K562 (cell line): ENCODE measurements at regions not wholly inside any gene's neighbourhood (a gene's known extent, or its start where the extent isn't known, plus 50 kb on each side); places are given as distances from the start of the nearest gene placed in this dataset.
A peak's percentile ranks its signal among the peaks of the same experiment; 100 is the strongest.

ENCODE experiments used
- ATAC-seq: fragments of 200-7000 bp; cut with Tn5 transposase; 3 replicates; pipeline ENCODE4 v1.9.1; 2020; ENCODE audit warnings: moderate library complexity
- BruUV-seq: library from RNA; stranded (reverse); fragments of 400-500 nt; replicated peaks from 2 replicates; lab custom pipeline; 2021; lab: Mats Ljungman, UMichigan
- CTCF ChIA-PET: fragments of 300-600 bp; formaldehyde crosslinking; extraction: SDS; loops from one replicate; lab custom pipeline; 2021; ENCODE audit warnings: low intra/inter-chr PET ratio; lab: Yijun Ruan, JAX
- POLR2A ChIA-PET: fragments of 300-600, 350-650 bp; sonication (Branson Sonifier 250); formaldehyde crosslinking; extraction: SDS; loops from one replicate; lab custom pipeline; 2021; ENCODE audit warnings: antibody characterized with exemption, inconsistent platforms; lab: Yijun Ruan, JAX
- DNase-seq, 4 experiments: peaks; one replicate each; pipeline versions ENCODE4 v3.0.0 to v3.0.0-alpha.2; 2011 to 2018; ENCODE audit warnings: low spot score in 3 of 4, mixed read lengths in 3 of 4; ENCODE audit errors: extremely low read depth in 1 of 4
- FAIRE-seq: peaks from 2 replicates; lab custom pipeline; 2011; peaks lifted over from hg19 to GRCh38; lab: Jason Lieb, UNC
- H2AFZ ChIP-seq: 2 replicates; pipeline ENCODE4 v1.6.0; 2011; ENCODE audit warnings: low read depth, low read length, control low read depth, inconsistent platforms
- H3K27ac ChIP-seq: fragments of 200-600 bp; 3 replicates; pipeline ENCODE4 v1.8.0; 2011; ENCODE audit warnings: low read depth, mild to moderate bottlenecking, control low read depth, inconsistent platforms, low read length, moderate library complexity, mixed read lengths; ENCODE audit errors: extremely low read depth
- H3K27me3 ChIP-seq, 2 experiments: fragments of 300-600 bp in 1 of 2; 2 replicates in 1 of 2; 3 replicates in 1 of 2; pipeline versions ENCODE4 v1.6.0 to v1.8.0; 2011; ENCODE audit warnings: inconsistent platforms in 2 of 2, low read length in 2 of 2, mild to moderate bottlenecking in 1 of 2, mixed read lengths in 1 of 2, moderate library complexity in 1 of 2; ENCODE audit not compliant: control insufficient read depth in 2 of 2, insufficient read depth in 2 of 2
- H3K36me3 ChIP-seq: fragments of 300-600 bp; 3 replicates; pipeline ENCODE4 v1.8.0; 2011; ENCODE audit warnings: mild to moderate bottlenecking, low read length, inconsistent platforms; ENCODE audit not compliant: control insufficient read depth, insufficient read depth
- H3K4me1 ChIP-seq, 2 experiments: fragments of 200-600 bp in 1 of 2; replicated peaks in 1 of 2; 2 replicates in 1 of 2; 3 replicates in 1 of 2; pipeline versions ENCODE4 v1.5.1 to v1.8.0; 2011; ENCODE audit warnings: inconsistent platforms in 2 of 2, low read length in 2 of 2, mild to moderate bottlenecking in 1 of 2, mixed read lengths in 1 of 2, moderate library complexity in 1 of 2; ENCODE audit not compliant: control insufficient read depth in 2 of 2, insufficient read depth in 2 of 2
- H3K4me2 ChIP-seq: 2 replicates; pipeline ENCODE4 v1.6.1; 2011; ENCODE audit warnings: low read length, control low read depth, inconsistent platforms, mixed read lengths; ENCODE audit not compliant: insufficient read depth
- H3K4me3 ChIP-seq: fragments of 200-600 bp; sonication (generic), shearing (Covaris generic); 2 replicates; pipeline ENCODE4 v1.5.1; 2016; ENCODE audit warnings: control low read depth, inconsistent platforms
- H3K79me2 ChIP-seq: fragments of 200-600 bp; 3 replicates; pipeline ENCODE4 v1.8.0; 2011; ENCODE audit warnings: low read length, inconsistent platforms; ENCODE audit not compliant: control insufficient read depth, insufficient read depth
- H3K9ac ChIP-seq, 2 experiments: 2 replicates each; pipeline versions ENCODE4 v1.6.0 to v1.6.1; 2011; ENCODE audit warnings: low read depth in 2 of 2, low read length in 2 of 2, control low read depth in 1 of 2, inconsistent platforms in 1 of 2, mild to moderate bottlenecking in 1 of 2, mixed read lengths in 1 of 2; ENCODE audit not compliant: insufficient read depth in 1 of 2
- H3K9me1 ChIP-seq: one replicate; pipeline ENCODE4 v1.6.0; 2011; ENCODE audit warnings: inconsistent platforms, mild to moderate bottlenecking, low read length, moderate library complexity; ENCODE audit not compliant: control insufficient read depth, insufficient read depth
- H3K9me3 ChIP-seq: replicated peaks from 2 replicates; pipeline ENCODE4 v1.5.1; 2011; ENCODE audit warnings: low read depth, low read length, inconsistent platforms; ENCODE audit not compliant: control insufficient read depth, insufficient read depth
- H4K20me1 ChIP-seq: replicated peaks from 2 replicates; pipeline ENCODE4 v1.6.1; 2011; ENCODE audit warnings: low read length, inconsistent platforms, mixed read lengths; ENCODE audit not compliant: control insufficient read depth, insufficient read depth
- ILK ChIP-seq: fragments of 450-650 bp; IDR thresholded peaks from 2 replicates; pipeline ENCODE4 v1.6.1; 2016; ENCODE audit warnings: missing genetic modification characterization, low read depth, mild to moderate bottlenecking, missing compliant biosample characterization, moderate library complexity, borderline replicate concordance
- KAT8 ChIP-seq: fragments of 450-650 bp; IDR thresholded peaks from 2 replicates; pipeline ENCODE4 v1.6.1; 2016; ENCODE audit warnings: low read depth, mild to moderate bottlenecking
- LARP7 ChIP-seq: fragments of 450-650 bp; IDR thresholded peaks from 2 replicates; pipeline ENCODE4 v1.6.1; 2016
- RB1 ChIP-seq: fragments of 450-650 bp; IDR thresholded peaks from 2 replicates; pipeline ENCODE4 v1.6.1; 2017; ENCODE audit warnings: low read depth, mild to moderate bottlenecking
- SIX5 ChIP-seq, 2 experiments: IDR thresholded peaks; 2 replicates each; pipeline ENCODE4 v1.6.1; 2011; ENCODE audit warnings: low read length in 2 of 2, borderline replicate concordance in 1 of 2, low read depth in 1 of 2, mild to moderate bottlenecking in 1 of 2, moderate library complexity in 1 of 2; ENCODE audit not compliant: insufficient read depth in 1 of 2
- SMARCE1 ChIP-seq: fragments of 450-650 bp; IDR thresholded peaks from 2 replicates; pipeline ENCODE4 v1.7.1; 2016; ENCODE audit warnings: mild to moderate bottlenecking
- STAT5B ChIP-seq: fragments of 250-450 bp; sonication (Bioruptor Pico); IDR thresholded peaks from 2 replicates; pipeline ENCODE4 v1.8.0; 2021; ENCODE audit warnings: mild to moderate bottlenecking, inconsistent platforms
- WGBS: fragments of 100-300 bp; shearing (Covaris generic); methylation state at CpG from one replicate; pipeline ENCODE4 v1.1.6; 2016; ENCODE audit warnings: low coverage, mixed read lengths; ENCODE audit not compliant: insufficient coverage; ENCODE audit errors: missing lambda C conversion rate; 5-methylcytosine and 5-hydroxymethylcytosine counted together
- in situ Hi-C: fragments of 300-500 bp; cut with MboI; formaldehyde crosslinking; loops from 4 replicates; pipeline ENCODE4 v1.15.0; 2018; ENCODE audit warnings: inconsistent platforms, mixed read lengths
- intact Hi-C: fragments of 100-400 bp; cut with micrococcal nuclease; formaldehyde crosslinking; loops from 2 replicates; pipeline ENCODE4 v1.14.2; 2022
- TF ChIP-seq, protein P1 (sequence below): fragments of 450-650 bp; IDR thresholded peaks from 2 replicates; pipeline ENCODE4 v1.6.1; 2016; ENCODE audit warnings: antibody characterized with exemption
- TF ChIP-seq, protein P2 (sequence below): fragments of 450-650 bp; IDR thresholded peaks from 2 replicates; pipeline ENCODE4 v1.6.1; 2016; ENCODE audit warnings: mild to moderate bottlenecking
- TF ChIP-seq, protein P3 (sequence below): fragments of 450-650 bp; formaldehyde crosslinking; IDR thresholded peaks from 2 replicates; pipeline ENCODE4 v1.4.0; 2020; ENCODE audit warnings: mild to moderate bottlenecking, mixed read lengths

DNA sequence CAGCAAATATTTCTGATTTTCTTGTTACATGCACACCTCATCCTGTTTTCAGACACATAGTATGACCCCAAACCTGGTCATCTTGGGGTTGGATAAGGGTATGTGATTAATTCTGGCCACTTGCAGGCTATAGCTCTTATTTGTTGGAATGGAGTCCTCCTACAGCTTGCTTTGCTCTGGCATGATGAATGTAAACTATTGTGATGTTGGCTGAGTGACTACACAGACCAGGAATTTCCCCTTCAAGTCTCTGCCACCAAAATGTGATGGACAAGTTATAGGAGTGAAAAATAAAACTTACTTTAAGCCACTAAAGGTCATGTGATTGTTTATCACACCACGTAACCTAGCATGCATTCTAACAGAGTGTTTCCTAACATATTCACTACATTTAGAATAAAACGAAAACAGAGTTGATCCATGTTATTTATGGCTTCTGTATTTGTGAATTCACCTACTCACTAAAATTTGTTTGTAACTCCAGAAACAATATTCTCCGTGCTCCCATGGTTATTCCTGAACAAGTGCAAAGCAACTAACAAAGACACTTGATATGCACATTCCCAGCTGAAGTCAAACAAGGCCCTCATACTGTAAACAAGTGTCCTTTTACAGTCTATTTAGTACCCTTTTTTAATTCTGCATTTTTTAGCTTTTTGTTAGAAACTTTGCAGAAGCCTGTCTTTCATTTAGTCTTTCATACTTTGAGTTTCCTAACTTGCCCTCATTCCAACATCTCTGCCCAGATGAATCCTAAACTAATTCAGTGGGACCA, 599.2 kb upstream of the PCDH15 start:
- no peak for FAIRE-seq
- H3K9me3 ChIP-seq, result no peaks in the 10 kb centered on the region; the same call in 1 of the 2 replicates
- POLR2A ChIA-PET, result no interaction called here

DNA sequence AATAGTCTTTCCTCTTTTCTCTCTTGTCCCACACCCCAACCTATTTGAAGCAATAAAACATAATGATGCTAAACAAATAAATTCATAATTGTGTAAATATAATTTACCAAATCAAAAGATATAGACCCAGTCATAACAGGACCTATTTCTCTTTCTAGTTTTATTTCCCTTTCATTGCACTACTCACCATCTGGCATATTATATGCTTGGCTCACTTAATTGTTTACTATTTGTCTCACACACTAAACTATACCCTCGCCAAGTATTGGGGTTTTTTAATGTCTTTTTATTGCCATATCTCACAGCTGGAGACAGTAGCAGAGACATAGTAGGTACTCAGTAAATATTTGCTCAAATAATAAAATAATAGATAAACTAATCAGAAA, 597.5 kb upstream of the PCDH15 start:
- ChIA-PET POLR2A (no interaction called here), CTCF (interaction anchor here (0.7 kb wide), 1 partner anchor 1618 kb away, joined by 3 read pairs; no protein-coding TSS in a partner anchor)
- BruUV-seq, result no TSS peak
- no peaks in the 10 kb centered on the region for H4K20me1 ChIP-seq
- intact Hi-C loops (no loop called here), in situ Hi-C loops (no loop called here)
- H3K36me3 ChIP-seq, result no peaks in the 10 kb centered on the region
- no peak overlapping the region for H3K27ac ChIP-seq
- WGBS, result 0% methylated on average over 1 of the region's 1 CpG
- ATAC-seq, result no peak
- no peaks in the 10 kb centered on the region for H3K79me2 ChIP-seq
- no peak overlapping the region for H2AFZ ChIP-seq
- H3K4me1 ChIP-seq, result no peaks in the 10 kb centered on the region
- no peak overlapping the region for H3K4me3 ChIP-seq
- no peak for FAIRE-seq
- no peak overlapping the region for H3K4me2 ChIP-seq
- H3K27me3 ChIP-seq, result no peaks in the 10 kb centered on the region
- no peak for DNase-seq
- H3K9me3 ChIP-seq, result no peaks in the 10 kb centered on the region
- H3K9ac ChIP-seq, result no peak overlapping the region
- H3K9me1 ChIP-seq, result no peaks in the 10 kb centered on the region
- TF ChIP-seq KAT8, result no peak
- no peak for TF ChIP-seq LARP7
- TF ChIP-seq, protein P1, sequence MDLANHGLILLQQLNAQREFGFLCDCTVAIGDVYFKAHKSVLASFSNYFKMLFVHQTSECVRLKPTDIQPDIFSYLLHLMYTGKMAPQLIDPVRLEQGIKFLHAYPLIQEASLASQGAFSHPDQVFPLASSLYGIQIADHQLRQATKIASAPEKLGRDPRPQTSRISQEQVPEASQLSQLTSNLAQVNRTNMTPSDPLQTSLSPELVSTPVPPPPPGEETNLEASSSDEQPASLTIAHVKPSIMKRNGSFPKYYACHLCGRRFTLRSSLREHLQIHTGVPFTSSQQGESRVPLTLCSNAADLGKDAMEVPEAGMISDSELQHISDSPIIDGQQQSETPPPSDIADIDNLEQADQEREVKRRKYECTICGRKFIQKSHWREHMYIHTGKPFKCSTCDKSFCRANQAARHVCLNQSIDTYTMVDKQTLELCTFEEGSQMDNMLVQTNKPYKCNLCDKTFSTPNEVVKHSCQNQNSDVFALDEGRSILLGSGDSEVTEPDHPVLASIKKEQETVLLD, result no peak
- TF ChIP-seq, protein P2, sequence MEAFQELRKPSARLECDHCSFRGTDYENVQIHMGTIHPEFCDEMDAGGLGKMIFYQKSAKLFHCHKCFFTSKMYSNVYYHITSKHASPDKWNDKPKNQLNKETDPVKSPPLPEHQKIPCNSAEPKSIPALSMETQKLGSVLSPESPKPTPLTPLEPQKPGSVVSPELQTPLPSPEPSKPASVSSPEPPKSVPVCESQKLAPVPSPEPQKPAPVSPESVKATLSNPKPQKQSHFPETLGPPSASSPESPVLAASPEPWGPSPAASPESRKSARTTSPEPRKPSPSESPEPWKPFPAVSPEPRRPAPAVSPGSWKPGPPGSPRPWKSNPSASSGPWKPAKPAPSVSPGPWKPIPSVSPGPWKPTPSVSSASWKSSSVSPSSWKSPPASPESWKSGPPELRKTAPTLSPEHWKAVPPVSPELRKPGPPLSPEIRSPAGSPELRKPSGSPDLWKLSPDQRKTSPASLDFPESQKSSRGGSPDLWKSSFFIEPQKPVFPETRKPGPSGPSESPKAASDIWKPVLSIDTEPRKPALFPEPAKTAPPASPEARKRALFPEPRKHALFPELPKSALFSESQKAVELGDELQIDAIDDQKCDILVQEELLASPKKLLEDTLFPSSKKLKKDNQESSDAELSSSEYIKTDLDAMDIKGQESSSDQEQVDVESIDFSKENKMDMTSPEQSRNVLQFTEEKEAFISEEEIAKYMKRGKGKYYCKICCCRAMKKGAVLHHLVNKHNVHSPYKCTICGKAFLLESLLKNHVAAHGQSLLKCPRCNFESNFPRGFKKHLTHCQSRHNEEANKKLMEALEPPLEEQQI, result no peak
- TF ChIP-seq SIX5 (IDR thresholded peaks at IDR 0.05; ENCODE audit: borderline replicate concordance in 1 of 2, insufficient read depth in 1 of 2, low read depth in 1 of 2, low read length in 2 of 2), result no peak
- TF ChIP-seq SMARCE1, result no peak
- TF ChIP-seq STAT5B, result no peak
- no peak for TF ChIP-seq RB1

More for the DNA sequence above, 599.2 kb upstream of the PCDH15 start:
- Histone ChIP-seq H3K9ac (no peak overlapping the region), H3K4me3 (no peak overlapping the region), H4K20me1 (no peaks in the 10 kb centered on the region), H3K27ac (no peak overlapping the region), H3K79me2 (no peaks in the 10 kb centered on the region), H3K4me2 (no peak overlapping the region), H3K36me3 (no peaks in the 10 kb centered on the region), H3K4me1 (no peaks in the 10 kb centered on the region), H3K9me1 (no peaks in the 10 kb centered on the region), H3K27me3 (no peaks in the 10 kb centered on the region), H2AFZ (no peak overlapping the region)
- TF ChIP-seq, protein P3, sequence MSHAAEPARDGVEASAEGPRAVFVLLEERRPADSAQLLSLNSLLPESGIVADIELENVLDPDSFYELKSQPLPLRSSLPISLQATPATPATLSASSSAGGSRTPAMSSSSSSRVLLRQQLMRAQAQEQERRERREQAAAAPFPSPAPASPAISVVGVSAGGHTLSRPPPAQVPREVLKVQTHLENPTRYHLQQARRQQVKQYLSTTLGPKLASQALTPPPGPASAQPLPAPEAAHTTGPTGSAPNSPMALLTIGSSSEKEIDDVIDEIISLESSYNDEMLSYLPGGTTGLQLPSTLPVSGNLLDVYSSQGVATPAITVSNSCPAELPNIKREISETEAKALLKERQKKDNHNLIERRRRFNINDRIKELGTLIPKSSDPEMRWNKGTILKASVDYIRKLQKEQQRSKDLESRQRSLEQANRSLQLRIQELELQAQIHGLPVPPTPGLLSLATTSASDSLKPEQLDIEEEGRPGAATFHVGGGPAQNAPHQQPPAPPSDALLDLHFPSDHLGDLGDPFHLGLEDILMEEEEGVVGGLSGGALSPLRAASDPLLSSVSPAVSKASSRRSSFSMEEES (CRISPR knock-in tag), result peak; percentile 10; the same call in 1 of the 2 replicates
- no peak for TF ChIP-seq ILK (tag)
- 2% methylated on average over 3 of the region's 3 CpGs for WGBS
- in situ Hi-C loops (no loop called here), intact Hi-C loops (no loop called here)
- DNase-seq, result no peak
- ATAC-seq, result no peak
- BruUV-seq, result no TSS peak
- CTCF ChIA-PET, result no interaction called here
